Neural progenitor cell (in vitro differentiated cells): ENCODE measurements at regions not wholly inside any gene's neighbourhood (a gene's known extent, or its start where the extent isn't known, plus 50 kb on each side); places are given as distances from the start of the nearest gene placed in this dataset.

Experiments used
- DNase-seq: peaks from one replicate; pipeline ENCODE4 v3.0.0-alpha.2; 2016; ENCODE audit warnings: low spot score
- H2AFZ ChIP-seq: fragments of 200-600 bp; sonication (generic); replicated peaks from 2 replicates; pipeline ENCODE4 v1.6.1; 2016; ENCODE audit warnings: antibody characterized with exemption
- H3F3A ChIP-seq: fragments of 200-600 bp; sonication (generic); 2 replicates; pipeline ENCODE4 v1.6.1; 2016; ENCODE audit warnings: antibody characterized with exemption, low read depth
- H3K27ac ChIP-seq: fragments of 200-600 bp; sonication (generic); 2 replicates; pipeline ENCODE4 v1.5.1; 2016; ENCODE audit warnings: mild to moderate bottlenecking
- H3K27me3 ChIP-seq: fragments of 200-600 bp; sonication (generic); 2 replicates; pipeline ENCODE4 v1.6.1; 2016; ENCODE audit warnings: mild to moderate bottlenecking, moderate library complexity
- H3K36me3 ChIP-seq: fragments of 200-600 bp; sonication (generic); 2 replicates; pipeline ENCODE4 v1.5.1; 2016
- H3K4me1 ChIP-seq: fragments of 200-600 bp; sonication (generic); 2 replicates; pipeline ENCODE4 v1.6.1; 2016; ENCODE audit warnings: mixed run types
- H3K4me2 ChIP-seq: fragments of 200-600 bp; sonication (generic); 2 replicates; pipeline ENCODE4 v1.6.1; 2016
- H3K4me3 ChIP-seq: fragments of 200-600 bp; sonication (generic); 2 replicates; pipeline ENCODE4 v1.5.1; 2016
- H3K79me2 ChIP-seq: fragments of 200-600 bp; sonication (generic); 2 replicates; pipeline ENCODE4 v1.6.1; 2016; ENCODE audit warnings: low read depth
- H3K9ac ChIP-seq: fragments of 200-600 bp; sonication (generic); 2 replicates; pipeline ENCODE4 v1.6.1; 2016
- H3K9me3 ChIP-seq: fragments of 200-600 bp; sonication (generic); 2 replicates; pipeline ENCODE4 v1.5.1; 2016; ENCODE audit warnings: low read depth
- H4K20me1 ChIP-seq: fragments of 200-600 bp; sonication (generic); 2 replicates; pipeline ENCODE4 v1.6.1; 2016; ENCODE audit warnings: low read depth
- H3K27ac Mint-ChIP-seq: 3 replicates; pipeline ENCODE4 v1.8.0; 2021; ENCODE audit warnings: mixed read lengths
- H3K27me3 Mint-ChIP-seq: 2 replicates; pipeline ENCODE4 v1.8.0; 2022; ENCODE audit warnings: low read depth, mild to moderate bottlenecking, inconsistent platforms, moderate library complexity, mixed read lengths; ENCODE audit not compliant: insufficient read depth
- H3K36me3 Mint-ChIP-seq: 3 replicates; pipeline ENCODE4 v1.8.0; 2021; ENCODE audit warnings: mixed read lengths
- H3K4me1 Mint-ChIP-seq: 3 replicates; pipeline ENCODE4 v1.8.0; 2021; ENCODE audit warnings: mixed read lengths
- H3K4me3 Mint-ChIP-seq: 3 replicates; pipeline ENCODE4 v1.8.0; 2021; ENCODE audit warnings: mild to moderate bottlenecking, moderate library complexity, mixed read lengths
- H3K9me3 Mint-ChIP-seq: 3 replicates; pipeline ENCODE4 v1.8.0; 2020; ENCODE audit warnings: mixed read lengths
- CTCF ChIP-seq: fragments of 200-600 bp; sonication (generic); IDR thresholded peaks from 2 replicates; pipeline ENCODE4 v1.5.1; 2017; ENCODE audit warnings: antibody characterized with exemption, mild to moderate bottlenecking
- EZH2 ChIP-seq: fragments of 200-600 bp; sonication (generic); IDR thresholded peaks from 2 replicates; pipeline ENCODE4 v1.6.1; 2017; ENCODE audit warnings: antibody characterized with exemption, mild to moderate bottlenecking, moderate library complexity
- EZH2phosphoT487 ChIP-seq: fragments of 200-600 bp; sonication (generic); IDR thresholded peaks from 2 replicates; pipeline ENCODE4 v1.6.1; 2017; ENCODE audit warnings: antibody characterized with exemption

GRCh38 chr4:38609614-38610013 is 54.4 kb upstream of the KLF3 start:
- Histone ChIP-seq H3K4me1 (peaks cover 16% of the 10 kb centered on the region), H3K27me3 (no peaks in the 10 kb centered on the region), H3F3A (no peaks in the 10 kb centered on the region), H2AFZ (no peak overlapping the region), H3K9ac (no peak overlapping the region), H4K20me1 (no peaks in the 10 kb centered on the region), H3K4me3 (no peak overlapping the region), H3K36me3 (no peaks in the 10 kb centered on the region), H3K79me2 (no peaks in the 10 kb centered on the region), H3K27ac (no peak overlapping the region), H3K9me3 (no peaks in the 10 kb centered on the region), H3K4me2 (no peak overlapping the region)
- no peak for TF ChIP-seq EZH2phosphoT487
- TF ChIP-seq CTCF = no peak
- no peak for TF ChIP-seq EZH2
- Mint-ChIP-seq H3K27me3 (peaks cover 6% of the 10 kb centered on the region), H3K9me3 (peaks cover 8% of the 10 kb centered on the region), H3K27ac (no peak overlapping the region), H3K4me1 (peaks cover 47% of the 10 kb centered on the region), H3K4me3 (no peak overlapping the region), H3K36me3 (peaks cover 14% of the 10 kb centered on the region)
- DNase-seq = no peak

- Mint-ChIP-seq H3K27me3 (peaks cover 6% of the 10 kb centered on the region), H3K36me3 (peaks cover 14% of the 10 kb centered on the region), H3K9me3 (peaks cover 8% of the 10 kb centered on the region), H3K27ac (no peak overlapping the region), H3K4me1 (peaks cover 39% of the 10 kb centered on the region), H3K4me3 (no peak overlapping the region)
- DNase-seq = no peak
- Histone ChIP-seq H3K4me3 (no peak overlapping the region), H3K4me1 (peaks cover 13% of the 10 kb centered on the region), H3K9ac (no peak overlapping the region), H4K20me1 (no peaks in the 10 kb centered on the region), H3K9me3 (no peaks in the 10 kb centered on the region), H3K36me3 (no peaks in the 10 kb centered on the region), H3K27ac (no peak overlapping the region), H3K4me2 (no peak overlapping the region), H3K79me2 (no peaks in the 10 kb centered on the region), H3K27me3 (no peaks in the 10 kb centered on the region), H3F3A (no peaks in the 10 kb centered on the region), H2AFZ (no peak overlapping the region)
- no peak for TF ChIP-seq EZH2phosphoT487
- TF ChIP-seq EZH2 = no peak
- no peak for TF ChIP-seq CTCF
Observed at GRCh38 chr4:38610521-38610920, 53.5 kb upstream of the KLF3 start.

GRCh38 chr4:38610966-38611431 is 53.0 kb upstream of the KLF3 start:
- Mint-ChIP-seq H3K27ac (peak overlapping the region; percentile 81), H3K36me3 (peaks cover 14% of the 10 kb centered on the region), H3K4me1 (peaks cover 34% of the 10 kb centered on the region), H3K9me3 (peaks cover 8% of the 10 kb centered on the region), H3K27me3 (peaks cover 6% of the 10 kb centered on the region), H3K4me3 (no peak overlapping the region)
- H3K27me3 ChIP-seq = no peaks in the 10 kb centered on the region
- no peaks in the 10 kb centered on the region for H3F3A ChIP-seq
- no peak overlapping the region for H3K9ac ChIP-seq
- no peak for DNase-seq
- no peak overlapping the region for H2AFZ ChIP-seq
- no peak for TF ChIP-seq EZH2phosphoT487
- no peak for TF ChIP-seq CTCF
- TF ChIP-seq EZH2 = no peak
- no peaks in the 10 kb centered on the region for H3K9me3 ChIP-seq
- H3K79me2 ChIP-seq = no peaks in the 10 kb centered on the region
- no peak overlapping the region for H3K27ac ChIP-seq
- no peak overlapping the region for H3K4me3 ChIP-seq
- H4K20me1 ChIP-seq = no peaks in the 10 kb centered on the region
- no peaks in the 10 kb centered on the region for H3K36me3 ChIP-seq
- H3K4me1 ChIP-seq = peaks cover 8% of the 10 kb centered on the region
- H3K4me2 ChIP-seq = no peak overlapping the region

- no peaks in the 10 kb centered on the region for H3K79me2 ChIP-seq
- H3K4me1 Mint-ChIP-seq = peaks cover 29% of the 10 kb centered on the region
- peaks cover 8% of the 10 kb centered on the region for H3K9me3 Mint-ChIP-seq
- H3K9ac ChIP-seq = no peak overlapping the region
- no peaks in the 10 kb centered on the region for H3K27me3 ChIP-seq
- peaks cover 6% of the 10 kb centered on the region for H3K4me1 ChIP-seq
- no peaks in the 10 kb centered on the region for H4K20me1 ChIP-seq
- no peak overlapping the region for H3K4me2 ChIP-seq
- no peak overlapping the region for H2AFZ ChIP-seq
- H3K4me3 Mint-ChIP-seq = no peak overlapping the region
- no peak overlapping the region for H3K27ac Mint-ChIP-seq
- H3K27ac ChIP-seq = no peak overlapping the region
- peaks cover 3% of the 10 kb centered on the region for H3F3A ChIP-seq
- H3K36me3 ChIP-seq = no peaks in the 10 kb centered on the region
- H3K4me3 ChIP-seq = no peak overlapping the region
- H3K36me3 Mint-ChIP-seq = peaks cover 14% of the 10 kb centered on the region
- H3K27me3 Mint-ChIP-seq = peaks cover 6% of the 10 kb centered on the region
- no peaks in the 10 kb centered on the region for H3K9me3 ChIP-seq
- no peak for TF ChIP-seq EZH2phosphoT487
- TF ChIP-seq EZH2 = no peak
- TF ChIP-seq CTCF = no peak
- DNase-seq = no peak
Observed at GRCh38 chr4:38611676-38612075, 52.3 kb upstream of the KLF3 start.
